ENCODE measurements at regions not wholly inside any gene's neighbourhood (a gene's known extent, or its start where the extent isn't known, plus 50 kb on each side); places are given as distances from the start of the nearest gene placed in this dataset.

DNA sequence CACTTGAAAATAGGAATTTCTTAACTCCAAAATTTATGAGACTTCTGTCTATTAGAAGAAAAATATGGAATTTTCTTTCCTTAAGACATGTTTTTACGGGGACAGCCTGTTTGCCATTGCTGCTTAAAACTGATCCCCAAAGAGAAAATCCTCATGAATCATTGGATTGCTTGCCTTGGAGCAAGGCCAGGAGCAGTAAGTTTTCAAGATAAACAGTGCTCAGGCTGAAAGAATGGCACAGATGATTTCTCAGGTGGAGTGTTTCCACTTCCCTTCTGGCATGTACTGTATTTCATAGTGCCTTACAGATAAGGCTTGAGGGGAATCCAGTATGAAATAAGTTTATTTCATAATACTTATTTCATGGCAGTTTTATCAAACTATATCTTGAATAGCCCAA is 74.3 kb upstream of the MMADHC start:
- no peak for TF ChIP-seq EZH2 (IDR thresholded peaks at IDR 0.05; ENCODE audit: insufficient read depth, poor library complexity, severe bottlenecking)
- TF ChIP-seq EZH2phosphoT487 (IDR thresholded peaks at IDR 0.05; ENCODE audit: insufficient read depth, low read depth) = no peak
